Calu3 (cell line): ENCODE measurements at regions not wholly inside any gene's neighbourhood (a gene's known extent, or its start where the extent isn't known, plus 50 kb on each side); places are given as distances from the start of the nearest gene placed in this dataset.

Experiments used
- BruUV-seq: library from RNA; stranded (reverse); fragments of 400-500 nt; replicated peaks from 2 replicates; lab custom pipeline; 2021; lab: Mats Ljungman, UMichigan
- CTCF ChIA-PET: fragments of 300-600 bp; sonication (Branson Sonifier 250); formaldehyde crosslinking; loops from one replicate; lab custom pipeline; 2022; ENCODE audit warnings: antibody characterized with exemption; lab: Charles Lee
- DNase-seq: peaks from one replicate; pipeline ENCODE4 v3.0.0; 2022
- H3K27ac Mint-ChIP-seq: one replicate; pipeline ENCODE4 v1.8.0; 2022; ENCODE audit warnings: mixed read lengths; ENCODE audit not compliant: unreplicated experiment
- H3K27me3 Mint-ChIP-seq: one replicate; pipeline ENCODE4 v1.8.0; 2022; ENCODE audit warnings: mixed read lengths; ENCODE audit not compliant: unreplicated experiment
- H3K36me3 Mint-ChIP-seq: one replicate; pipeline ENCODE4 v1.8.0; 2022; ENCODE audit warnings: mild to moderate bottlenecking, moderate library complexity, mixed read lengths; ENCODE audit not compliant: insufficient read depth, unreplicated experiment
- H3K4me1 Mint-ChIP-seq: one replicate; pipeline ENCODE4 v1.8.0; 2022; ENCODE audit warnings: mild to moderate bottlenecking, low read depth, mixed read lengths; ENCODE audit not compliant: unreplicated experiment
- H3K4me3 Mint-ChIP-seq: one replicate; pipeline ENCODE4 v1.8.0; 2022; ENCODE audit warnings: mild to moderate bottlenecking, low read depth, moderate library complexity, mixed read lengths; ENCODE audit not compliant: unreplicated experiment
- H3K9me3 Mint-ChIP-seq: one replicate; pipeline ENCODE4 v1.8.0; 2022; ENCODE audit warnings: low read depth, mixed read lengths; ENCODE audit not compliant: unreplicated experiment
- intact Hi-C: fragments of 100-400 bp; cut with micrococcal nuclease; formaldehyde crosslinking; loops from one replicate; pipeline ENCODE4 v1.10.0; 2022; ENCODE audit not compliant: unreplicated experiment
- TF ChIP-seq, protein P1 (sequence below): fragments of 200-600 bp; IDR thresholded peaks from one replicate; pipeline ENCODE4 v1.8.0; 2022; ENCODE audit warnings: antibody characterized with exemption; ENCODE audit not compliant: unreplicated experiment

DNA sequence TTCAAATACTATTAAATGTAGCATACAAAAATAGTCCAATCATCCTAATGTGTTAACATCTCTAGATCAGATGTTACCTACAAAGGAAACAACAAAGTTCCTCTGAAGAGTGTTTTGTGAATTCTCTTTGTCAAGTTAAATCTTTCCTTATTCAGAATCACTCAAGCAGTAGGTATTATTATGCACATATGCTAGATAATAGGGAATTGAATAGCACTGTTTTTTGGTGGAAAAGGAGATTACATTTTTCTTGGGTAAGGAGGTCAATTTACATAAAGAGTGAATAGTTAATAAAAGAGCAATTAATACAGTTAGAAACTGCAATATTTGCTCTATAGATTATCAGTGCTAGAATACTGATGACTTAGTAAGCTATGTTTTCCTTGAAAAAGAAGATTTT lies 130.7 kb downstream of the BTC start:
- Mint-ChIP-seq H3K27me3 (no peaks in the 10 kb centered on the region), H3K27ac (peak overlapping the region; percentile 97), H3K4me3 (no peak overlapping the region), H3K4me1 (peaks cover 79% of the 10 kb centered on the region), H3K36me3 (peaks cover 65% of the 10 kb centered on the region), H3K9me3 (no peaks in the 10 kb centered on the region)
- BruUV-seq: no TSS peak
- DNase-seq: no peak
- TF ChIP-seq, protein P1, sequence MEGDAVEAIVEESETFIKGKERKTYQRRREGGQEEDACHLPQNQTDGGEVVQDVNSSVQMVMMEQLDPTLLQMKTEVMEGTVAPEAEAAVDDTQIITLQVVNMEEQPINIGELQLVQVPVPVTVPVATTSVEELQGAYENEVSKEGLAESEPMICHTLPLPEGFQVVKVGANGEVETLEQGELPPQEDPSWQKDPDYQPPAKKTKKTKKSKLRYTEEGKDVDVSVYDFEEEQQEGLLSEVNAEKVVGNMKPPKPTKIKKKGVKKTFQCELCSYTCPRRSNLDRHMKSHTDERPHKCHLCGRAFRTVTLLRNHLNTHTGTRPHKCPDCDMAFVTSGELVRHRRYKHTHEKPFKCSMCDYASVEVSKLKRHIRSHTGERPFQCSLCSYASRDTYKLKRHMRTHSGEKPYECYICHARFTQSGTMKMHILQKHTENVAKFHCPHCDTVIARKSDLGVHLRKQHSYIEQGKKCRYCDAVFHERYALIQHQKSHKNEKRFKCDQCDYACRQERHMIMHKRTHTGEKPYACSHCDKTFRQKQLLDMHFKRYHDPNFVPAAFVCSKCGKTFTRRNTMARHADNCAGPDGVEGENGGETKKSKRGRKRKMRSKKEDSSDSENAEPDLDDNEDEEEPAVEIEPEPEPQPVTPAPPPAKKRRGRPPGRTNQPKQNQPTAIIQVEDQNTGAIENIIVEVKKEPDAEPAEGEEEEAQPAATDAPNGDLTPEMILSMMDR: no peak
- intact Hi-C loops: loop anchor here (2.0 kb wide), 1 partner anchor 127 kb away; no protein-coding TSS in a partner anchor
- CTCF ChIA-PET: interaction anchor here (0.8 kb wide), 1 partner anchor 39 kb away, joined by 3 read pairs; no protein-coding TSS in a partner anchor

DNA sequence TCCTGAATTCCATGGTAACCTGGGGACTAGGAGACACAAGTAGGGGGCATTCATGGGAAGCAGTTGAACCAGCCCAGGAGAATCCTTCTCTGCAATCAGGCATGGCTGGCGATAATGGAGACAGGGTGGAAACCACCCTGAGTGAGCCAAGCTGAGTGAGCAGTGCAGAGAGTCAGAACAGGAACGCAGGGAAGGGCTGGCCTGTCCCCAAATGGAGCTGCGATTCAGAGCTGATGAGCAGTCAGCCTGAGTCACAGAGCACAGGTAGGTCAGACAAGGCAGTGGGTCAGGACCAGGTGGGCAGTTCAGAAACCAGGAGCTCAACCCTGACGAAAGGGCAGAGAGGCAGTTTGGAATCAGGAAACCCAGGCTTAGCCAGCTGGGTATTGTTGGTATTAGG lies 129.0 kb downstream of the BTC start:
- no TSS peak for BruUV-seq
- CTCF ChIA-PET: interaction anchor here (0.9 to 2.3 kb wide), 5 partner anchors 11 to 132 kb away, joined by 3 to 11 read pairs (median 6); no protein-coding TSS in a partner anchor
- peaks cover 81% of the 10 kb centered on the region for H3K4me1 Mint-ChIP-seq
- no peaks in the 10 kb centered on the region for H3K9me3 Mint-ChIP-seq
- TF ChIP-seq, protein P1: no peak
- H3K27me3 Mint-ChIP-seq: no peaks in the 10 kb centered on the region
- intact Hi-C loops: no loop called here
- peak; percentile 65 for DNase-seq
- H3K36me3 Mint-ChIP-seq: peaks cover 65% of the 10 kb centered on the region
- peak overlapping the region; percentile 43 for H3K4me3 Mint-ChIP-seq
- H3K27ac Mint-ChIP-seq: peak overlapping the region; percentile 97

DNA sequence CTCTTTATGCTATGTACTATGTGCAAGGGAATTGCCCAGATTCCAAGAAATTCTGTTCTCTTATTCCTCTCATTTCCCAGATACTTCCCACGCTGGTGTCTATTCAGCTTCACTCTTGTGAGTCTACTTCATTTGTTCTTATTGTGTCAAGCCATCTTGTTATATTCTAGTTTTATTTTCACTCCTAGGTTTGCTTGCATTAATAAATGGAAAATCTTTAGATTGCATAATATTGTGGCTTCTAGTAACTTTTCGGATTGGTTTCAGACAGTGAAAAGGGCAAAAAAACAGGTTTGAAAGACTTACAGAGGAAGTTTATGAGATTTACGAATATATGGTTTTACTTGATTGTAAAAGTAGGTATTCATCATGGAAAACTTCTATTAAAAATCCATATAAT lies 128.4 kb downstream of the BTC start:
- Mint-ChIP-seq H3K9me3 (no peaks in the 10 kb centered on the region), H3K27ac (peak overlapping the region; percentile 97), H3K4me3 (peak overlapping the region; percentile 43), H3K27me3 (no peaks in the 10 kb centered on the region), H3K4me1 (peaks cover 81% of the 10 kb centered on the region), H3K36me3 (peaks cover 66% of the 10 kb centered on the region)
- TF ChIP-seq, protein P1: no peak
- no peak for DNase-seq
- intact Hi-C loops: no loop called here
- CTCF ChIA-PET: interaction anchor here (0.9 to 2.3 kb wide), 6 partner anchors 10 to 133 kb away, joined by 3 to 11 read pairs (median 6); no protein-coding TSS in a partner anchor
- TSS peak; percentile 23 for BruUV-seq

DNA sequence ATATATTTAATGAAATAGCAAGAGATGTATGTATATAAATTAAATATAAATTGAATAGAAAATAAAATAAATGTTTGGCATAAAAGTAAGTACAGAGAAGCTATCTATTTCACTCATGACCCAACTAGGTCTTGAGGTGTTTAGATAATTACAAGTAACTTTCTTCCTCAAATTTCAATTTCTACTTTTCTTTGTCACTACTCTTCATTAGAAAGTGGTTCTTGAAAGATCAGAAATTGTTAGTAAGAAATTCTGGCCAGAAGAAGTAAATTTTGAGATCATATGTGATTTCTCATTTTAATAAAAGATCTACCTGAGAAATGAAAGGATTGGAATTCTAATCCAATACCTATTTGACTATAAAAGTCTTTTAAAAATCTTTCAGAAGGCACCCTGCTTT lies 126.9 kb downstream of the BTC start:
- TF ChIP-seq, protein P1: no peak
- Mint-ChIP-seq H3K4me1 (peaks cover 90% of the 10 kb centered on the region), H3K4me3 (peak overlapping the region; percentile 54), H3K27ac (peak overlapping the region; percentile 97), H3K9me3 (no peaks in the 10 kb centered on the region), H3K27me3 (no peaks in the 10 kb centered on the region), H3K36me3 (peaks cover 60% of the 10 kb centered on the region)
- BruUV-seq: no TSS peak
- intact Hi-C loops: no loop called here
- DNase-seq: no peak
- CTCF ChIA-PET: interaction anchor here (0.6 to 1.1 kb wide), 4 partner anchors 35 to 481 kb away, joined by 3 to 4 read pairs (median 3); no protein-coding TSS in a partner anchor
